ENCODE measurements at regions not wholly inside any gene's neighbourhood (a gene's known extent, or its start where the extent isn't known, plus 50 kb on each side); places are given as distances from the start of the nearest gene placed in this dataset.
"Not testable (repeated sequence)": the region's sequence is repeated elsewhere in the genome, so short reads cannot be mapped to it uniquely, and the experiment has no call there.

- DNase-seq: no peak
These were observed 53.2 kb upstream of the TMEM254 start for GRCh38 chr10:80025281-80025680.

- DNase-seq: not testable (repeated sequence)
These were observed 56.0 kb upstream of the TMEM254 start for GRCh38 chr10:80022408-80023001.

GRCh38 chr10:80018406-80018984, 60.0 kb upstream of the TMEM254 start:
- not testable (repeated sequence) for DNase-seq

- DNase-seq: not testable (repeated sequence)
These were observed 61.3 kb upstream of the TMEM254 start for GRCh38 chr10:80017186-80017585.

GRCh38 chr10:80015911-80016830, 62.3 kb upstream of the TMEM254 start:
- DNase-seq: no peak

GRCh38 chr10:80013139-80013538, 64.2 kb upstream of the SFTPD start:
- peak; percentile 17 for DNase-seq

- DNase-seq: not testable (repeated sequence)
These were observed 62.2 kb upstream of the SFTPD start for GRCh38 chr10:80011144-80011543.

- no peak for DNase-seq
These were observed 51.6 kb upstream of the SFTPD start for GRCh38 chr10:80000541-80000940.

All from muscle of arm (tissue), 1 donor.